SW 1271 (cell line): ENCODE measurements at regions not wholly inside any gene's neighbourhood (a gene's known extent, or its start where the extent isn't known, plus 50 kb on each side); places are given as distances from the start of the nearest gene placed in this dataset.

Experiments used
- DNase-seq, 2 experiments: peaks; one replicate each; lab custom pipeline; 2025; lab: John Stamatoyannopoulos, UW

GRCh38 chr6:105587349-105588122, 184.7 kb upstream of the PREP start:
- no peak for DNase-seq

GRCh38 chr6:105578179-105578707, 175.4 kb upstream of the PREP start:
- no peak for DNase-seq

- no peak for DNase-seq
Measured at GRCh38 chr6:105573556-105573955, 170.7 kb upstream of the PREP start.

- DNase-seq = no peak
Measured at GRCh38 chr6:105573138-105573537, 170.3 kb upstream of the PREP start.

- DNase-seq = no peak
Measured at GRCh38 chr6:105570416-105570815, 167.5 kb upstream of the PREP start.

- DNase-seq = no peak
Measured at GRCh38 chr6:105569706-105570105, 166.8 kb upstream of the PREP start.

GRCh38 chr6:105568751-105569150, 165.9 kb upstream of the PREP start:
- DNase-seq = no peak

- DNase-seq = no peak
Measured at GRCh38 chr6:105568142-105568541, 165.3 kb upstream of the PREP start.

- no peak for DNase-seq
Measured at GRCh38 chr6:105567140-105567539, 164.3 kb upstream of the PREP start.

GRCh38 chr6:105566503-105566902, 163.6 kb upstream of the PREP start:
- DNase-seq = no peak

GRCh38 chr6:105564121-105564902, 161.4 kb upstream of the PREP start:
- DNase-seq = no peak

- no peak for DNase-seq
Measured at GRCh38 chr6:105562027-105562426, 159.1 kb upstream of the PREP start.

GRCh38 chr6:105561486-105561885, 158.6 kb upstream of the PREP start:
- no peak for DNase-seq

- DNase-seq = no peak
Measured at GRCh38 chr6:105560611-105561066, 157.8 kb upstream of the PREP start.

GRCh38 chr6:105557291-105557690, 154.4 kb upstream of the PREP start:
- no peak for DNase-seq

- no peak for DNase-seq
Measured at GRCh38 chr6:105553171-105553570, 150.3 kb upstream of the PREP start.

- no peak for DNase-seq
Measured at GRCh38 chr6:105550955-105551620, 148.2 kb upstream of the PREP start.

- DNase-seq = no peak
Measured at GRCh38 chr6:105546754-105547153, 143.9 kb upstream of the PREP start.

GRCh38 chr6:105545947-105546731, 143.3 kb upstream of the PREP start:
- DNase-seq = no peak

- DNase-seq = no peak
Measured at GRCh38 chr6:105545228-105545920, 142.5 kb upstream of the PREP start.

GRCh38 chr6:105539911-105540310, 137.0 kb upstream of the PREP start:
- no peak for DNase-seq
